ENCODE measurements at regions not wholly inside any gene's neighbourhood (a gene's known extent, or its start where the extent isn't known, plus 50 kb on each side); places are given as distances from the start of the nearest gene placed in this dataset.

DNA sequence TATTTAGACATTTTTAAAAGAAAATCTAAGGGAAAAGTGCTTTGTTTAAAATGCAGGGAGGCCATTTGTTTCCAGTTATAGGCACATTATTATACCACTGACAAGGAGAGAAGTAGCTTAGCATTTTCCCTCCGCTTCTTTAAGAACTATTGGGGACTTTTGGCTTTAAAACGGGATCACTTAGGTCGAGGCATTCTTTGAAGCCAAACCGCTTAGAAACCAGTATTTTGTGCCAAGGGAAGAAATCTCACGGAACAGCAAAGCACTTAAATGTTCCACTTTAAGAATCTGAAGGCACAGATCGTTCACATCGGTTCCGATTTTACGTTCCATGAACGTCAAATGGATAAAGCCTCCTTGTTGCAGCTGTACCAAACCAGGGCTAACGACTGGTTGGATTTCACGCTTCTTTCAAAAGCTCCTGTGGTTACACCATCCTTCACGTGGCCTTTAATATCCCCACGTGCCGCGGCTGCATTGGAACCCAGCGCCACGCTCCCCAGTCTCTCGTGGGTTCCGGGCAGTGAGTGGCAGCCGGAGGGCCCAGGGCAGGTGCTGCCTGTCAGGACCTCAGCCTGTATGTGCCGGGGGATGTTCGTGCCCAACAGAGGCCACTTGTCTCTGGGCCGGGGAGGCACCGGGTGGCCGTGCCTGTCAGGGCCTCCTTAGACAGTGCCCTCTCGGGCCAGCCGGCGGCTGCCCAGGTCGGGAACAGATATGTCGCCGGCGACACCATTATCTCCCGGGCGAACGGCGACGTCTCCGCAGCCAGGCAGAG is 195.4 kb downstream of the KIF26A start:
- no peaks in the 10 kb centered on the region for H3K36me3 ChIP-seq (ENCODE audit: control insufficient read depth in 2 of 2, insufficient read depth in 1 of 2, low read length in 2 of 2)
- H3K4me1 ChIP-seq (ENCODE audit: control insufficient read depth, insufficient read depth, low read length) = no peaks in the 10 kb centered on the region
- no peak overlapping the region for H3K27ac ChIP-seq (ENCODE audit: extremely low read depth, low read depth, low read length)
- no peaks in the 10 kb centered on the region for H3K9me3 ChIP-seq (ENCODE audit: control insufficient read depth, insufficient read depth, low read depth, low read length)
- ChIA-PET POLR2A (no interaction called here), CTCF (interaction anchor here (1.0 kb wide), 1 partner anchor 8 kb away, joined by 3 read pairs; no protein-coding TSS in a partner anchor)
- no peak overlapping the region for H3K4me3 ChIP-seq (ENCODE audit: low read depth, low read length)
- TF ChIP-seq, protein P1, sequence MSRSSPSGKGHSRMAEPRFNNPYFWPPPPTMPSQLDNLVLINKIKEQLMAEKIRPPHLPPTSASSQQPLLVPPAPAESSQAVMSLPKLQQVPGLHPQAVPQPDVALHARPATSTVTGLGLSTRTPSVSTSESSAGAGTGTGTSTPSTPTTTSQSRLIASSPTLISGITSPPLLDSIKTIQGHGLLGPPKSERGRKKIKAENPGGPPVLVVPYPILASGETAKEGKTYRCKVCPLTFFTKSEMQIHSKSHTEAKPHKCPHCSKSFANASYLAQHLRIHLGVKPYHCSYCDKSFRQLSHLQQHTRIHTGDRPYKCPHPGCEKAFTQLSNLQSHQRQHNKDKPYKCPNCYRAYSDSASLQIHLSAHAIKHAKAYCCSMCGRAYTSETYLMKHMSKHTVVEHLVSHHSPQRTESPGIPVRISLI (tag by site-specific recombination; IDR thresholded peaks at IDR 0.05) = no peak
- TF ChIP-seq ZNF664 (tag by site-specific recombination; IDR thresholded peaks at IDR 0.05) = no peak
- TF ChIP-seq ZIC2 (tag by site-specific recombination; IDR thresholded peaks at IDR 0.05) = no peak
- TF ChIP-seq ZNF416 (tag by site-specific recombination; IDR thresholded peaks at IDR 0.05) = no peak
- TF ChIP-seq MYNN (tag by site-specific recombination; IDR thresholded peaks at IDR 0.05; ENCODE audit: borderline replicate concordance) = no peak
- TF ChIP-seq, protein P2, sequence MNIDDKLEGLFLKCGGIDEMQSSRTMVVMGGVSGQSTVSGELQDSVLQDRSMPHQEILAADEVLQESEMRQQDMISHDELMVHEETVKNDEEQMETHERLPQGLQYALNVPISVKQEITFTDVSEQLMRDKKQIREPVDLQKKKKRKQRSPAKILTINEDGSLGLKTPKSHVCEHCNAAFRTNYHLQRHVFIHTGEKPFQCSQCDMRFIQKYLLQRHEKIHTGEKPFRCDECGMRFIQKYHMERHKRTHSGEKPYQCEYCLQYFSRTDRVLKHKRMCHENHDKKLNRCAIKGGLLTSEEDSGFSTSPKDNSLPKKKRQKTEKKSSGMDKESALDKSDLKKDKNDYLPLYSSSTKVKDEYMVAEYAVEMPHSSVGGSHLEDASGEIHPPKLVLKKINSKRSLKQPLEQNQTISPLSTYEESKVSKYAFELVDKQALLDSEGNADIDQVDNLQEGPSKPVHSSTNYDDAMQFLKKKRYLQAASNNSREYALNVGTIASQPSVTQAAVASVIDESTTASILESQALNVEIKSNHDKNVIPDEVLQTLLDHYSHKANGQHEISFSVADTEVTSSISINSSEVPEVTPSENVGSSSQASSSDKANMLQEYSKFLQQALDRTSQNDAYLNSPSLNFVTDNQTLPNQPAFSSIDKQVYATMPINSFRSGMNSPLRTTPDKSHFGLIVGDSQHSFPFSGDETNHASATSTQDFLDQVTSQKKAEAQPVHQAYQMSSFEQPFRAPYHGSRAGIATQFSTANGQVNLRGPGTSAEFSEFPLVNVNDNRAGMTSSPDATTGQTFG (tag by site-specific recombination; IDR thresholded peaks at IDR 0.05; ENCODE audit: borderline replicate concordance) = no peak
- no peak for TF ChIP-seq ZNF404 (tag by site-specific recombination; IDR thresholded peaks at IDR 0.05)
- TF ChIP-seq, protein P3, sequence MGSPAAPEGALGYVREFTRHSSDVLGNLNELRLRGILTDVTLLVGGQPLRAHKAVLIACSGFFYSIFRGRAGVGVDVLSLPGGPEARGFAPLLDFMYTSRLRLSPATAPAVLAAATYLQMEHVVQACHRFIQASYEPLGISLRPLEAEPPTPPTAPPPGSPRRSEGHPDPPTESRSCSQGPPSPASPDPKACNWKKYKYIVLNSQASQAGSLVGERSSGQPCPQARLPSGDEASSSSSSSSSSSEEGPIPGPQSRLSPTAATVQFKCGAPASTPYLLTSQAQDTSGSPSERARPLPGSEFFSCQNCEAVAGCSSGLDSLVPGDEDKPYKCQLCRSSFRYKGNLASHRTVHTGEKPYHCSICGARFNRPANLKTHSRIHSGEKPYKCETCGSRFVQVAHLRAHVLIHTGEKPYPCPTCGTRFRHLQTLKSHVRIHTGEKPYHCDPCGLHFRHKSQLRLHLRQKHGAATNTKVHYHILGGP (tag by site-specific recombination; IDR thresholded peaks at IDR 0.05) = no peak
- TF ChIP-seq ZNF248 (tag by site-specific recombination; IDR thresholded peaks at IDR 0.05) = no peak
- TF ChIP-seq ZNF596 (tag by site-specific recombination; IDR thresholded peaks at IDR 0.05) = no peak
- TF ChIP-seq ZNF501 (tag by site-specific recombination; IDR thresholded peaks at IDR 0.05) = no peak

DNA sequence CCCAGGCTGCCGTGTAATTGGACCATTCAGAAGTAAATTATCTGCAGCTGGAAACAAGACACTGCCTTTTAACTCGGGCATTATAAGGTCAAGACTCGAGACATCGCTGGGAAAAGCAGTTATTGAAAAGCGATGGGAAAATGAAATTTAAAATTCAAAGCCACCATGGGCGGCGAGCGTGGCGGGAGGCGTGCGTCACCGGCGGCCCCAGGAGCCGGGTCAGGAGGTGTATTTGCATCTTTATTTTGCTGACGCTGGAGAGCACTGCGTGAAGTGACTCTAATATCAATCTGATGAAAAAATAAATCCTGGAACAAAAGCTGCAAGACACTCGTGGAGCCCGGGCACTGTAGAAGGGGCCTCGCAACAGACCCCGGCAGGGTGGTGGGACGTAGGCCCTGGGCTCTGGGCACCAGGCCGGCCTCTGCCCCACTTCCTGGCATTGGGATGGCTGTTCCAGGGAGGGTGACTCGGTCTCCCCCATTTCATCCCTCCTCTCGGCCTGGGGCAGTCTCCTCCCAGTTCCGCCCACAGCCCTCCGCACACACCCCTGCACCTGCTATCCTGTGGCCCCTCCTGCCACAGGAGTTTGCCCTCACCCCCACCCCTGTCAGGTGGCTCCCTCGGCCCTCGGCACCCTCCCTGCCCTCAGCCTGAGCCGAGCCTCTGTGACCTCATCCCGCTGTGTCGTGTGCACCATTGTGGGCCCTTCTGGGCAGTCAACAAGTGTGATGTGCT is 196.2 kb downstream of the KIF26A start:
- CTCF ChIA-PET = no interaction called here
- POLR2A ChIA-PET = no interaction called here

DNA sequence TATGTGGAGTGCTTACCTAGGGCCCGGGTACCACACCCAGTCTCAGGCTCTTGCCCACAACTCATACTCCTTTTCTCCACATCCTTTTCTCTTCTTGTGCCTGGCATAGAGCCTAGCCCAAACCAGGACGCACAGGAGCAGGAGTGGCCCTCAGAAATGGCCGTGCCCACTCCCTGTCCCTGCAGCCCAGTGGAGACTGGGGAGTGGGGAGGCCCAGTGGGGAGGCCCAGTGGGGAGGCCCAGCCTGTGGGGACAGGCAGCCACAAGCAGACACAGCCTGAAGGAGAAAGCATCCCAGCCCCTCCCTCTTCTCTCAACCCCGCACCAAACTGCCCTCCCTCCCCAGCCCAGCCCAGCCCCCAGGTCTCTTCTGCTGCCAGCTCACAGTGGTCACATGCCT is 196.8 kb downstream of the KIF26A start:
- Histone ChIP-seq H3K27ac (ENCODE audit: extremely low read depth, low read depth, low read length) (no peak overlapping the region), H3K9me3 (ENCODE audit: control insufficient read depth, insufficient read depth, low read depth, low read length) (no peaks in the 10 kb centered on the region), H3K36me3 (ENCODE audit: control insufficient read depth in 2 of 2, insufficient read depth in 1 of 2, low read length in 2 of 2) (no peaks in the 10 kb centered on the region), H3K4me1 (ENCODE audit: control insufficient read depth, insufficient read depth, low read length) (no peaks in the 10 kb centered on the region), H3K4me3 (ENCODE audit: low read depth, low read length) (no peak overlapping the region)
- ChIA-PET CTCF (interaction anchor here (0.6 kb wide), 1 partner anchor 202 kb away, joined by 3 read pairs; no protein-coding TSS in a partner anchor), POLR2A (no interaction called here)
- TF ChIP-seq KLF10 (tag by site-specific recombination; IDR thresholded peaks at IDR 0.05) (no peak), ZNF658 (tag by site-specific recombination; IDR thresholded peaks at IDR 0.05) (no peak), ZNF529 (tag by site-specific recombination; IDR thresholded peaks at IDR 0.05; ENCODE audit: insufficient replicate concordance) (no peak), MEIS1 (CRISPR knock-in tag; IDR thresholded peaks at IDR 0.05; ENCODE audit: borderline replicate concordance) (no peak)
- TF ChIP-seq, protein P4, sequence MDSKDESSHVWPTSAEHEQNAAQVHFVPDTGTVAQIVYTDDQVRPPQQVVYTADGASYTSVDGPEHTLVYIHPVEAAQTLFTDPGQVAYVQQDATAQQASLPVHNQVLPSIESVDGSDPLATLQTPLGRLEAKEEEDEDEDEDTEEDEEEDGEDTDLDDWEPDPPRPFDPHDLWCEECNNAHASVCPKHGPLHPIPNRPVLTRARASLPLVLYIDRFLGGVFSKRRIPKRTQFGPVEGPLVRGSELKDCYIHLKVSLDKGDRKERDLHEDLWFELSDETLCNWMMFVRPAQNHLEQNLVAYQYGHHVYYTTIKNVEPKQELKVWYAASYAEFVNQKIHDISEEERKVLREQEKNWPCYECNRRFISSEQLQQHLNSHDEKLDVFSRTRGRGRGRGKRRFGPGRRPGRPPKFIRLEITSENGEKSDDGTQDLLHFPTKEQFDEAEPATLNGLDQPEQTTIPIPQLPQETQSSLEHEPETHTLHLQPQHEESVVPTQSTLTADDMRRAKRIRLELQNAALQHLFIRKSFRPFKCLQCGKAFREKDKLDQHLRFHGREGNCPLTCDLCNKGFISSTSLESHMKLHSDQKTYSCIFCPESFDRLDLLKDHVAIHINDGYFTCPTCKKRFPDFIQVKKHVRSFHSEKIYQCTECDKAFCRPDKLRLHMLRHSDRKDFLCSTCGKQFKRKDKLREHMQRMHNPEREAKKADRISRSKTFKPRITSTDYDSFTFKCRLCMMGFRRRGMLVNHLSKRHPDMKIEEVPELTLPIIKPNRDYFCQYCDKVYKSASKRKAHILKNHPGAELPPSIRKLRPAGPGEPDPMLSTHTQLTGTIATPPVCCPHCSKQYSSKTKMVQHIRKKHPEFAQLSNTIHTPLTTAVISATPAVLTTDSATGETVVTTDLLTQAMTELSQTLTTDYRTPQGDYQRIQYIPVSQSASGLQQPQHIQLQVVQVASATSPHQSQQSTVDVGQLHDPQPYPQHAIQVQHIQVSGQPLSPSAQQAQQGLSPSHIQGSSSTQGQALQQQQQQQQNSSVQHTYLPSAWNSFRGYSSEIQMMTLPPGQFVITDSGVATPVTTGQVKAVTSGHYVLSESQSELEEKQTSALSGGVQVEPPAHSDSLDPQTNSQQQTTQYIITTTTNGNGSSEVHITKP (tag by site-specific recombination; IDR thresholded peaks at IDR 0.05) = no peak
- TF ChIP-seq, protein P3 (tag by site-specific recombination; IDR thresholded peaks at IDR 0.05) = no peak

More for the DNA sequence above, 196.2 kb downstream of the KIF26A start:
- Histone ChIP-seq H3K4me3 (ENCODE audit: low read depth, low read length) (no peak overlapping the region), H3K9me3 (ENCODE audit: control insufficient read depth, insufficient read depth, low read depth, low read length) (no peaks in the 10 kb centered on the region), H3K36me3 (ENCODE audit: control insufficient read depth in 2 of 2, insufficient read depth in 1 of 2, low read length in 2 of 2) (no peaks in the 10 kb centered on the region), H3K4me1 (ENCODE audit: control insufficient read depth, insufficient read depth, low read length) (no peaks in the 10 kb centered on the region), H3K27ac (ENCODE audit: extremely low read depth, low read depth, low read length) (no peak overlapping the region)
- TF ChIP-seq SETDB1 (IDR thresholded peaks at IDR 0.05; ENCODE audit: insufficient read length, low read length) (no peak), ZNF350 (tag by site-specific recombination; IDR thresholded peaks at IDR 0.05) (no peak), ZNF501 (tag by site-specific recombination; IDR thresholded peaks at IDR 0.05) (no peak), ZSCAN16 (tag by site-specific recombination; IDR thresholded peaks at IDR 0.05) (no peak), ZXDB (tag by site-specific recombination; IDR thresholded peaks at IDR 0.05) (no peak), ZNF214 (tag by site-specific recombination; IDR thresholded peaks at IDR 0.05; ENCODE audit: borderline replicate concordance) (no peak)

All from HEK293 (cell line).